ENCODE measurements at regions not wholly inside any gene's neighbourhood (a gene's known extent, or its start where the extent isn't known, plus 50 kb on each side); places are given as distances from the start of the nearest gene placed in this dataset.
A peak's percentile ranks its signal among the peaks of the same experiment; 100 is the strongest.
"Not testable (repeated sequence)": the region's sequence is repeated elsewhere in the genome, so short reads cannot be mapped to it uniquely, and the experiment has no call there.

- DNase-seq = no peak
These were observed 938.5 kb upstream of the SOX11 start for GRCh38 chr2:4753721-4754120.

DNA sequence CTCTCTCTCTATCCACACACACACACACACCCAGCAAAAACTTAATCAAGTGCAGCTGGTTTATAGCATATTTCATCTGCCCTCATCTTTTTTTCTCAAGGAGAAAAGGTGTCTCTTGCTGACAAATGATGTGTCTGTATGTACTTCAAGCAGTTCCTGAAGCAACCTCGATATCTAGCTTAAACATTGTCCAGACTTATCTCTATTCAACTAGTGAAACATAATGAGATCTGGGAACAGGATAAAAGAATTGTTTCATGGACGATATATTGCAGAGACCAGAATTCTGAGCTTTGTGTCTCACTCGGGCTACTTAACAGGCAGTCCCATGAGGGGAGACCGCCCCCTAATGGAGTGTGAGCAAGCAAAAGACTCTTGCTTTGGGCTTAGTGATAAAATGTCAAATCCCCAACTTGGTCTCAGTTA is 929.2 kb upstream of the SOX11 start:
- DNase-seq = peak; percentile 6

DNA sequence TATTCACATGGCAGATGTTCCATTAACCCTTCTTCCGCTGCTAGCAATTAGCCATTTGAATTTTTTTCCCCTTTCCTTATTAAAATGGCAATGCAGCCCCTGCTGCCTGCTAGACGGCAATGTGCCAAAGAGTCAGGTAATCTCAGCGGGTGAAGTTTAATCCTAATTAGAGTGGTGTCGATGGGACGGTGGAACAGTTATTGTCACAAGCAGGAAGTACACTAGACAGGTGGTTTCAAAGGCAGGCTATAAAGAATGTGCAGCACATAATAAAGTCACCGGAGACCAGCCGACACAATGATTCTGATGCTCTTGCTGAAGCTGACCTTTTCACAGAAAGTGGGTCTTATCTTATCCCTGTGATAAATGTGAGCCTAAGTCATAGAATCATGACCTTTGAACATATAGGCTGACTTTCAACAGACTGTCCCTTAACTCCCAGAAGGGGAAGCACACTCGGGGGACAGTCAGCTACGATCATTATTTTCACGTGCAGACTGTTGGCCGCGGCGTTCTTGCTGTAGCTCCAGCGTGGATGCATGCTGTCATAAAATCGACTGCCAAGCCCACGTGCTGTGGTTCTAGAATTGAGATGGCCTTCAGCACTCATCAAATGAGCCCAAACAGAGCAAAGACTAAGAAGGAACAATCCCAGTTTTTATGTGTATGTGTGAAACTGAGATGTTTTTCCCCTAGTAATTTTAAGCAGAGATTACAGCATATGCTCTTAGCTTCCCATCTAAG is 926.2 kb upstream of the SOX11 start:
- no peak for DNase-seq

- DNase-seq = no peak
These were observed 916.5 kb upstream of the SOX11 start for GRCh38 chr2:4775668-4776067.

DNA sequence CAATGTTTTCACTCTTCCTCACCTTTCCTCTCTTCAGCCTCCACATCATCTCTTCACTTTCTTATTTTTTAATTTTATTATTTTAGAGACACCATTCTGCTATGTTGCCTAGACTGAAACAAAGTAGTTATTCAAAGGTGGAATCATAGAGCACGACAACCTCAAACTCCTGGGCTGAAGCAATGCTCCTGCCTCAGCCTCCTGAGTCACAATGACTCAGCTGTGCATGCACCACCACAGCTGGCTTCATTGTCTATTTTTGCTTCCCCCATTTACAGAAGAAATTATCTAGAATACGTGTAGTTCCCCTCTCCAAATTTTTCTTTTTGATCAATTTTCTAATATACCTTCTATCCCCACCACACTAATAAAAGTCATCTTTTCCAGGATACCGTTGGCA is 911.5 kb upstream of the SOX11 start:
- no peak for DNase-seq

DNA sequence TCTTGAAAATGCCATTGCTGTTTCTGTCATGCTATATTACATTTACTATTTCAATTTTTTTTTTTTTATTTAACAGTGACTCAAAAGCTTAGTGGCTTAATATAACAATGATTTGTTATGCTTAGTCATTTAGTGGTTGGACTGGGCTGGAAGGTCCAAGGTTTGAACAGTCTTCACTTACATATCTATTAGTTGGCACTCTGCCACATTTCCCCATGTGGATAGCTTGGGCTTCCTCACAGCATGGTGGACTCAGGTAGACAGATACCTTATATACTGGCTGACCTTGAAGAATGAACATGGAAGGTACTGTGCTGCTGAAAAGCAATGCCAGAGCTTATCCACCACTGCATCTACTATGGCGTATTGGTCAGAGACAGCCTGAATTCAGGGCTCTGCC is 909.5 kb upstream of the SOX11 start:
- peak; percentile 1 for DNase-seq

GRCh38 chr2:4791488-4791887 is 900.7 kb upstream of the SOX11 start:
- no peak for DNase-seq

- no peak for DNase-seq
These were observed 900.1 kb upstream of the SOX11 start for GRCh38 chr2:4792126-4792525.

GRCh38 chr2:4803396-4803795 is 888.8 kb upstream of the SOX11 start:
- DNase-seq = no peak

DNA sequence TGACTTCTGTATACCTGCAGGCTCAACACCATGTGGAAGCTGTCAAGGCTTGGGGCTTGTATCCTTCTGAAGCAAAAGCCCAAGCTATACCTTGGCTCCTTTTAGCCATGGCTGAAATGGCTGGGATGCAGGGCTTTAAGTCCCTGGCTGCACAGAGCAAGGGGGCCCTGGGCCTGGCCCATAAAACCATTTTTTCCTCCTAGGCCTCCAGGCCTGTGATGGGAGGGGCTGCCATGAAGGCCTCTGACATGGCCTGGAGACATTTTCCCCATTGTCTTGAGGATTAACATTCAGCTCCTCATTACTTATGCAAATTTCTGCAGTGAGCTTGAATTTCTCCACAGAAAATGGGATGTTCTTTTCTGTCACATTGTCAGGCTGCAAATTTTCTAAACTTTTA is 878.0 kb upstream of the SOX11 start:
- not testable (repeated sequence) for DNase-seq

DNA sequence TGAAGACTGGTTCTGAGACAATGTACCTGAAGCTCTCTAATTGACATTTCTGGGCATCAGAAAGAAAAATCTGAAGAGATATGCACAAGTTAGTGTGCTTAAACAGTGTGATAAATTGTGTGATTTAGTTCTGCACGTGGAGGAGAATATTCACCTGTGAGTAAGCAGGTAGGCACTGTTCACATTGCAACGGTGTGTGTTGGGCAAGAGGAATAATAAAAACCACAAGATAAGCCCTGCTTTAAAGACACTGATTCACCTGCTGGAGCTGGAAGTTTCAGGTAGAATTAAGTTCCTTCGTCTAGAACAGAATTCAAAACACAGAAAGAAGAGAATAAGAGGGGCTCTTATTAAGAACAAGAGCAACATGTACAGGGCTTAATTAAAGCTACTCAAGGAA is 864.3 kb upstream of the SOX11 start:
- no peak for DNase-seq

DNA sequence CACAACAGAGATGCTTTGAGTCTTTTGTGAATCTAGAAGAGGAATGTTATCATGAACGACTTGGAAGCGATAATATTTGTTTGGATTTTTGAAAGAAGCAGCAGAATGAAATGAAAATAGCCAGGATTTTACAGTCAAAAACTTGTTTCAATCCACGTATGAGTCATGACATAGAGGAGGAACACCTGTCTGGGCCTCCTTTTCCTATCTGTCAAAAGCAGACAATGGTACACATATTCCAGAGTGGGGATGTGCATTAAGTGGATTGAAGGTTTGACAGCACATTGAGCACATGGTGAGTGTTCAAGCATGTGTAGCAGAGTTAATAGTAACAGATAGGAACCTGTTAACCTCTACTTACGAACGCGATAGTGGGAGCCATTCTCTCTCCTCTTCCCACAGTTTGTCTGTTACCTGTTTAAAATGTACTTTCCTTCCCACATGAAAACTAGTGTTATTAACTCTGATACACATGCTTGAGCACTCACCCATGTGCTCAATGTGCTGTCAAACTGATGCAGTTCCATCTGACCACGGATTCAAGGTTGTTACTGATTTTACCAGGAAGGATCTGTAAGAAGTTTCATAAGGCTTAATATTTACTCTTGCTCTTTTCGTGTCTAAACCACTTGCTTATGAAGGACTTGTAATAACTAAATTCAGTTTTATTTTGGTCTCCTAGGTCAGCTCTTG is 863.4 kb upstream of the SOX11 start:
- no peak for DNase-seq

DNA sequence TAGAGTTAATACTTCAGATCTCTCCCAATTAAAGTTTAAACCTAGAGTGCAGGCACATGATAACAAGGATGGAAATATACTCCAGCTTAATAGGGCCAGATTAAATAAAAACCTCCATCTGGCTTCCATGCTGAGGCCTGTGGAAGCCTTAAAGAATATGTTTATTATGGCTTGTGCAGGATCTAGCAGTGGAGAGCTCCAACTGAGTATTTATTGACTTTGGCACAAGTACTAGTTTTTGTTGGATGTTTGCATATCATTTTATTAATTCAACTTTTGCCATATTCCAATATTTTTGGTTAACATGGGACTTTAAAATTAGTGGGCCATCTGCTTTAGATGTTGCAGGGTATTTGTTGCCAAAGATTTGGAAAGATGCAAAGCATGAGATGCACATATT is 860.4 kb upstream of the SOX11 start:
- DNase-seq = no peak

DNA sequence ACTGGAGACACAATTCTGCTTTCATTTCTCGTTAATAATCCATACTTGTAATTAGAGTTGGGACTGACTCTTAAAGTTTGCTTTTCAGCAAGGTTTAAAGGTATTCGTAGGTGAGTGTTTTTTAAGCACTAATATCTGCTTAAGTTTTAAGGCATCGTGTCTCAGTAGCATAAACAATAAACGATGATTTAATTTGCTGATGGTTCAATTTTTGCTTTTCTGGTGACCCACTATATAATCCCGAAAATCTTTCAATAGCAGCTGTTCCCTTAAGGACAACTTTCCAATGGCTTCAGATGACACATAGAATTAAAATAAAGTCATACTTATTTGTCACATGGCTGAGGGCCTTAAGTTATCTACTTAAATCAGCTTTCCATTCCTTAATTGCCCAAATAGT is 859.5 kb upstream of the SOX11 start:
- no peak for DNase-seq

DNA sequence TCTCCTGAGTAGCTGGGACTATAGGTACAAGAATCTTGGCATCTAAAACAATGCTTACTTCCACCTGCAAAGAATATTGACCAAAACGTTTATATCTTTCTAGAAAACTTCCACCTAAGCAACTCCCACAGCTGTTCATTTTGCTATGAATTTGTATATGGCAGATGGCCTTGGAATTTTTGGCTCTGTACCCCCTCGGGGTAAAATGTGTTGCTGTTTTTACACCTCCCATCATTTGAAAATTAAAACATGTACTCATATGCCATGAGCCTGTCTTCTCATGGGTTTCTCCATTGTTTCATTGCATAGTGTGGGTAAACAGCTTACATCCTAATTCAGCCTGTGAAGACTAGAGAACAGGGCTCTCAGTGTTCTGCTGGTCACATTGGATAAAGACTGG is 853.6 kb upstream of the SOX11 start:
- no peak for DNase-seq

- no peak for DNase-seq
These were observed 851.4 kb upstream of the SOX11 start for GRCh38 chr2:4840791-4841190.

GRCh38 chr2:4844881-4845280 is 847.3 kb upstream of the SOX11 start:
- DNase-seq = no peak

GRCh38 chr2:4862031-4862430 is 830.2 kb upstream of the SOX11 start:
- no peak for DNase-seq

- no peak for DNase-seq
These were observed 826.0 kb upstream of the SOX11 start for GRCh38 chr2:4866198-4866597.

GRCh38 chr2:4868466-4868865 is 823.7 kb upstream of the SOX11 start:
- DNase-seq = no peak

DNA sequence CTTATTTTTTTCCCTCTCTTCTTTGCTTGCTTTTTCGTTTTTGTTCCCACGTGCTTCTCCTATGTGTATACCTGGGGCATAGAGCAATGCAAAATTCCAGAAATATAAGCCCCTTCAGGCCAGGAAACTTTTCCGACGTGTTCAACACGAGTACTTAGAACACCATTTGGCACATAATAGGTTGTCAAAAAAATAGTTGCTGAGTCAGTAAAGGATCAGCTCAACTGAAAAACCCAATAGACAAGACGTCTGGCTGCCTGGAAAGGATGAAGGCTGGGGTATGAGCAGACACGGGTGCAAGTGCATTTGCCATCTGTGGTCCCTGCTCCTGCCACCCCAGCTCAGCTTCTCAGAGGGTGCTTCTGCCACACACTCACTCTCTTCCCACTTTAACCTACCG is 823.0 kb upstream of the SOX11 start:
- DNase-seq = no peak

- DNase-seq = no peak
These were observed 818.8 kb upstream of the SOX11 start for GRCh38 chr2:4873364-4873763.

DNA sequence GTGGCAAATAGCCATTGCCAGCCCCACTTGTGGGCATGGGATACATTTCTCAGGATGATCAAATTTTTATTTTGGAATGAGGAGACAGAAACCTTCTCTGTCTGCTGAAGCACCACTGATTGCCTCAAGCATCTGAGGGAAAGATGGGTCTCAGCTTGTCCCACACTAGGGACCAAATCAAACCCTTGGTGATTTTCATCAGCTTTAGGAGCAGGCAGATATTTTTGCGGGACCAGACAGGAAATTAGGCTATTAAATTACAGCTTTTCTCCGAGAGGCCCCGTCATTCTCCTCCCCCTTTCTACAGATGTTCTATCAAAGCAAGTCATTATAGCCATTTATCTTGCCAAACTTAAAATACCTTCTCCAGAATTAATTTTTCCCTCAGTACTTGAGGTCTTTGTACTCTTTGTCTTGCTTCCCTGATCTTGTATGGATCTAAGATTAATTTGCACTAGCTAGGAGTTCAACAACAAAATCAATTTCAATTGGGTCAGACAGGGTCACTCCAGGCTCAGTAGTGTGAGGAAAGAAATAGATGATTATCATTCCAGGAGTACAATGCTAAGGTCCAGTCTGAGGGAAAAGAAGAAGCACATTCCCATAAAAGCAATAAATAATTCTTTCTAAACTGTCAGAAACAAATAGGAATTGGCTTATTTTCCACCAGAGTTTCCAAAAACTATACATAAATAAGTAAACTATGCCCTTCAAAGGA is 818.1 kb upstream of the SOX11 start:
- DNase-seq = no peak

DNA sequence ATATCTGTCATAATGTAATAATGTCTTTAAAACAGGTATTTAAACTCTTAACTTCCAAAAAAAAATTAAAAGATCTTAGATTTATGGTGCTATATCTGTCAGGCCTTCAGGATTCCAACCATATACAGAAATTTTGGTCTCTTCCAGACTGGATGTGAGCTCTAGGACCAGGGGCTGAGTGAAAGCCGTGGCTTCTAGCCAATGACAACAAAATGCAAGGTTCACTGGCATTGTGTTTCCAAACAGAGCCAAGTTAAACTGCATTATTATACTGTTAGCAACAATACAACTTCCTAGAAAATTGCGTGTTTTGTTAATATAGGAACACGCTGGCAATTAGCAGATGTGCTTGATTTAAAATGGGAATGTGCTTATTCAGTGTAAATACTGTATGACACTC is 809.8 kb upstream of the SOX11 start:
- DNase-seq = peak; percentile 26

Data from NCI-H2029 (cell line).